ENCODE measurements at regions not wholly inside any gene's neighbourhood (a gene's known extent, or its start where the extent isn't known, plus 50 kb on each side); places are given as distances from the start of the nearest gene placed in this dataset.

DNA sequence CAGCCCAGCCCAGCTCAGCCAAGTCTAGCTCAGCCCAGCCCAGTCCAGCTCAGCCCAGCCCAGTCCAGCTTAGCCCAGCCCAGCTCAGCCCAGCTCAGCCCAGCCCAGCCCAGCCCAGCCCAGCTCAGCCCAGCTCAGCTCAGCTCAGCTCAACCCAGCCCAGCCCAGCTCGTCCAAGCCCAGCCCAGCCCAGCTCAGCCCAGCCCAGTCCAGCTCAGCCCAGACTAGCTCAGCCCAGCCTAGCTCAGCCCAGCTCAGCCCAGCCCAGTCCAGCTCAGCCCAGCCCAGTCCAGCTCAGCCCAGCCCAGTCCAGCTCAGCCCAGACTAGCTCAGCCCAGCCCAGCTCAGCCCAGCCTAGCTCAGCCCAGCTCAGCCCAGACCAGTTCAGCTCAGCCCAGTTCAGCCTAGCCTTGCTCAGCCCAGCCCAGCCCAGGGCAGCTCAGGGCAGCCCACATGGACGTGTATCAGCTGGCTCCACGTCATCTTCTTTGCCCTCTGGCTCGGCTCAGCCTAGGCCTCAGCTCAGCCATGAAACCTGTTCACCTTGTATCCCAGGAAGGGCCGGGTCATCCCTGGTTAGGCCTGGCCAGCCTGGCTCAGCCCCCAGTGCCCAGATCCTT, 185.6 kb downstream of the TMEM121 start:
- no peak for TF ChIP-seq POLR2AphosphoS5 (IDR thresholded peaks at IDR 0.05; ENCODE audit: borderline replicate concordance, low read depth, low read length)
- no peak for TF ChIP-seq EZH2 (IDR thresholded peaks at IDR 0.05)
- no peak for TF ChIP-seq FOXP2 (optimal IDR thresholded peaks at IDR 0.05; ENCODE audit: control extremely low read depth, extremely low read length, insufficient read depth)

Data from SK-N-MC (cell line).